Endothelial cell (in vitro differentiated cells): ENCODE measurements at regions not wholly inside any gene's neighbourhood (a gene's known extent, or its start where the extent isn't known, plus 50 kb on each side); places are given as distances from the start of the nearest gene placed in this dataset.

Source experiments
- DNase-seq: peaks from one replicate; pipeline ENCODE4 v3.0.0; 2021; ENCODE audit warnings: low spot score
- H3K27ac Mint-ChIP-seq: one replicate; pipeline ENCODE4 v1.8.0; 2021; ENCODE audit warnings: mixed read lengths, inconsistent platforms; ENCODE audit not compliant: unreplicated experiment
- H3K27me3 Mint-ChIP-seq: one replicate; pipeline ENCODE4 v1.8.0; 2021; ENCODE audit warnings: mild to moderate bottlenecking, moderate library complexity, mixed read lengths, inconsistent platforms; ENCODE audit not compliant: unreplicated experiment
- H3K36me3 Mint-ChIP-seq: one replicate; pipeline ENCODE4 v1.8.0; 2021; ENCODE audit warnings: mild to moderate bottlenecking, low read depth, mixed read lengths, inconsistent platforms; ENCODE audit not compliant: unreplicated experiment
- H3K4me1 Mint-ChIP-seq: one replicate; pipeline ENCODE4 v1.8.0; 2021; ENCODE audit warnings: mild to moderate bottlenecking, mixed read lengths, inconsistent platforms; ENCODE audit not compliant: unreplicated experiment
- H3K4me3 Mint-ChIP-seq: one replicate; pipeline ENCODE4 v1.8.0; 2021; ENCODE audit warnings: mild to moderate bottlenecking, mixed read lengths, inconsistent platforms; ENCODE audit not compliant: unreplicated experiment
- H3K9me3 Mint-ChIP-seq: one replicate; pipeline ENCODE4 v1.8.0; 2021; ENCODE audit warnings: mixed read lengths, inconsistent platforms; ENCODE audit not compliant: unreplicated experiment
- CTCF ChIP-seq: fragments of 200-600 bp; sonication (generic); IDR thresholded peaks from one replicate; pipeline ENCODE4 v1.5.0; 2021; ENCODE audit warnings: antibody characterized with exemption; ENCODE audit not compliant: unreplicated experiment

GRCh38 chr14:29459969-29460560, 467.6 kb downstream of the PRKD1 start:
- Mint-ChIP-seq H3K4me1 (no peaks in the 10 kb centered on the region), H3K27ac (no peak overlapping the region), H3K4me3 (no peak overlapping the region), H3K27me3 (peaks cover 1% of the 10 kb centered on the region), H3K9me3 (no peaks in the 10 kb centered on the region), H3K36me3 (no peaks in the 10 kb centered on the region)
- no peak for TF ChIP-seq CTCF
- no peak for DNase-seq

GRCh38 chr14:29461101-29461500, 466.5 kb downstream of the PRKD1 start:
- H3K27ac Mint-ChIP-seq = no peak overlapping the region

DNA sequence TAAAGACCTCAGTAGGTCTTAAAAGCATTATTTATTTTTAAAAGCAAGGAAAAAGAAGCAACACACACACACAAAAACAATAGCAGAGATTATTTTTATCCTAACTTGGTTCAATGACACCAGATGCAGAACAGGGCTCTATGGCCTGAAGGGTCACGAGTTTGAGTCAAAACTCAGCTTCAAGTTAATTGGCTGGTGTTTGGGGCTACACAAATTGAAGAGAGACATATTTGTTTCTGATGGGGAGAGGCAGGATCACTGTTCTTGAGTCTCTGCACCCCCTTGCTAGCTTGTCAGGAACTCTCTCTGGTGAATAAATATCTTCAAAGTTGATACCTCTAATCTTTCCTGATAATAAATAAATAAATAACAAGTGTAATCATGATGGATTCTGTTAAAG, 466.1 kb downstream of the PRKD1 start:
- Mint-ChIP-seq H3K27ac (no peak overlapping the region), H3K36me3 (no peaks in the 10 kb centered on the region), H3K4me3 (no peak overlapping the region), H3K27me3 (peaks cover 1% of the 10 kb centered on the region), H3K4me1 (no peaks in the 10 kb centered on the region), H3K9me3 (no peaks in the 10 kb centered on the region)
- no peak for DNase-seq
- TF ChIP-seq CTCF = no peak

More at GRCh38 chr14:29461101-29461500, 466.5 kb downstream of the PRKD1 start:
- H3K4me3 Mint-ChIP-seq = no peak overlapping the region
- DNase-seq = no peak
- H3K27me3 Mint-ChIP-seq = peaks cover 1% of the 10 kb centered on the region
- H3K36me3 Mint-ChIP-seq = no peaks in the 10 kb centered on the region
- no peak for TF ChIP-seq CTCF
- H3K9me3 Mint-ChIP-seq = no peaks in the 10 kb centered on the region
- no peaks in the 10 kb centered on the region for H3K4me1 Mint-ChIP-seq

DNA sequence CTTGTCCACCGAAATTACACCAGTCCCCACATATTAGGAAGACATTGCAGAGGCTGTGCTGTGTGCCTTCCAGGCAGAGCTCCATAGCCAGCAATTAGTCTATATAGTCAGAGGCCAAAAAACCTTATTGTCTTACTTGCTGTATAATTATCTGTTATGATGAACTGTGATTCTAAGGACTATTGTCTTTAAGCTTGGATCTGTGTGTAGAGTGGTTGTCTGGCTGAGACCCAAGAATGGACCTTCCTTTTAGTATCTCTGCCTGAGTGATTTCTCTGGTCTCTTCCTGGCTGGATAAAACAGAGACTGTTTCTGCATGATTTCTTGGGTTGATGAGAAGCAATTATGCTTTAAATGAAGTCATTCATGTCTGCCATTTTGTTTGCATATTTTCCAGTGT, 465.3 kb downstream of the PRKD1 start:
- Mint-ChIP-seq H3K27me3 (peaks cover 1% of the 10 kb centered on the region), H3K9me3 (no peaks in the 10 kb centered on the region), H3K36me3 (no peaks in the 10 kb centered on the region), H3K4me1 (no peaks in the 10 kb centered on the region), H3K4me3 (no peak overlapping the region), H3K27ac (no peak overlapping the region)
- TF ChIP-seq CTCF = no peak
- no peak for DNase-seq

- no peaks in the 10 kb centered on the region for H3K9me3 Mint-ChIP-seq
- no peaks in the 10 kb centered on the region for H3K4me1 Mint-ChIP-seq
- H3K36me3 Mint-ChIP-seq = no peaks in the 10 kb centered on the region
- no peak overlapping the region for H3K27ac Mint-ChIP-seq
- TF ChIP-seq CTCF = no peak
- no peak for DNase-seq
- H3K4me3 Mint-ChIP-seq = no peak overlapping the region
- H3K27me3 Mint-ChIP-seq = peaks cover 1% of the 10 kb centered on the region
Observed at GRCh38 chr14:29462772-29463171, 464.9 kb downstream of the PRKD1 start.
